K562 (cell line): ENCODE measurements at regions not wholly inside any gene's neighbourhood (a gene's known extent, or its start where the extent isn't known, plus 50 kb on each side); places are given as distances from the start of the nearest gene placed in this dataset.

Experiments used
- ATAC-seq: fragments of 200-7000 bp; cut with Tn5 transposase; 3 replicates; pipeline ENCODE4 v1.9.1; 2020; ENCODE audit warnings: moderate library complexity
- BruUV-seq: library from RNA; stranded (reverse); fragments of 400-500 nt; replicated peaks from 2 replicates; lab custom pipeline; 2021; lab: Mats Ljungman, UMichigan
- CTCF ChIA-PET: fragments of 300-600 bp; formaldehyde crosslinking; extraction: SDS; loops from one replicate; lab custom pipeline; 2021; ENCODE audit warnings: low intra/inter-chr PET ratio; lab: Yijun Ruan, JAX
- POLR2A ChIA-PET: fragments of 300-600, 350-650 bp; sonication (Branson Sonifier 250); formaldehyde crosslinking; extraction: SDS; loops from one replicate; lab custom pipeline; 2021; ENCODE audit warnings: antibody characterized with exemption, inconsistent platforms; lab: Yijun Ruan, JAX
- DNase-seq, 4 experiments: peaks; one replicate each; pipeline versions ENCODE4 v3.0.0 to v3.0.0-alpha.2; 2011 to 2018; ENCODE audit warnings: low spot score in 3 of 4, mixed read lengths in 3 of 4; ENCODE audit errors: extremely low read depth in 1 of 4
- FAIRE-seq: peaks from 2 replicates; lab custom pipeline; 2011; peaks lifted over from hg19 to GRCh38; lab: Jason Lieb, UNC
- H2AFZ ChIP-seq: 2 replicates; pipeline ENCODE4 v1.6.0; 2011; ENCODE audit warnings: low read depth, low read length, control low read depth, inconsistent platforms
- H3K27ac ChIP-seq: fragments of 200-600 bp; 3 replicates; pipeline ENCODE4 v1.8.0; 2011; ENCODE audit warnings: low read depth, mild to moderate bottlenecking, control low read depth, inconsistent platforms, low read length, moderate library complexity, mixed read lengths; ENCODE audit errors: extremely low read depth
- H3K27me3 ChIP-seq, 2 experiments: fragments of 300-600 bp in 1 of 2; 2 replicates in 1 of 2; 3 replicates in 1 of 2; pipeline versions ENCODE4 v1.6.0 to v1.8.0; 2011; ENCODE audit warnings: inconsistent platforms in 2 of 2, low read length in 2 of 2, mild to moderate bottlenecking in 1 of 2, mixed read lengths in 1 of 2, moderate library complexity in 1 of 2; ENCODE audit not compliant: control insufficient read depth in 2 of 2, insufficient read depth in 2 of 2
- H3K36me3 ChIP-seq: fragments of 300-600 bp; 3 replicates; pipeline ENCODE4 v1.8.0; 2011; ENCODE audit warnings: mild to moderate bottlenecking, low read length, inconsistent platforms; ENCODE audit not compliant: control insufficient read depth, insufficient read depth
- H3K4me1 ChIP-seq, 2 experiments: fragments of 200-600 bp in 1 of 2; replicated peaks in 1 of 2; 2 replicates in 1 of 2; 3 replicates in 1 of 2; pipeline versions ENCODE4 v1.5.1 to v1.8.0; 2011; ENCODE audit warnings: inconsistent platforms in 2 of 2, low read length in 2 of 2, mild to moderate bottlenecking in 1 of 2, mixed read lengths in 1 of 2, moderate library complexity in 1 of 2; ENCODE audit not compliant: control insufficient read depth in 2 of 2, insufficient read depth in 2 of 2
- H3K4me2 ChIP-seq: 2 replicates; pipeline ENCODE4 v1.6.1; 2011; ENCODE audit warnings: low read length, control low read depth, inconsistent platforms, mixed read lengths; ENCODE audit not compliant: insufficient read depth
- H3K4me3 ChIP-seq: fragments of 200-600 bp; sonication (generic), shearing (Covaris generic); 2 replicates; pipeline ENCODE4 v1.5.1; 2016; ENCODE audit warnings: control low read depth, inconsistent platforms
- H3K79me2 ChIP-seq: fragments of 200-600 bp; 3 replicates; pipeline ENCODE4 v1.8.0; 2011; ENCODE audit warnings: low read length, inconsistent platforms; ENCODE audit not compliant: control insufficient read depth, insufficient read depth
- H3K9ac ChIP-seq, 2 experiments: 2 replicates each; pipeline versions ENCODE4 v1.6.0 to v1.6.1; 2011; ENCODE audit warnings: low read depth in 2 of 2, low read length in 2 of 2, control low read depth in 1 of 2, inconsistent platforms in 1 of 2, mild to moderate bottlenecking in 1 of 2, mixed read lengths in 1 of 2; ENCODE audit not compliant: insufficient read depth in 1 of 2
- H3K9me1 ChIP-seq: one replicate; pipeline ENCODE4 v1.6.0; 2011; ENCODE audit warnings: inconsistent platforms, mild to moderate bottlenecking, low read length, moderate library complexity; ENCODE audit not compliant: control insufficient read depth, insufficient read depth
- H3K9me3 ChIP-seq: replicated peaks from 2 replicates; pipeline ENCODE4 v1.5.1; 2011; ENCODE audit warnings: low read depth, low read length, inconsistent platforms; ENCODE audit not compliant: control insufficient read depth, insufficient read depth
- H4K20me1 ChIP-seq: replicated peaks from 2 replicates; pipeline ENCODE4 v1.6.1; 2011; ENCODE audit warnings: low read length, inconsistent platforms, mixed read lengths; ENCODE audit not compliant: control insufficient read depth, insufficient read depth
- HBP1 ChIP-seq: fragments of 450-650 bp; formaldehyde crosslinking; IDR thresholded peaks from 2 replicates; pipeline ENCODE4 v1.4.0; 2022; ENCODE audit warnings: missing genetic modification characterization
- KAT8 ChIP-seq: fragments of 450-650 bp; IDR thresholded peaks from 2 replicates; pipeline ENCODE4 v1.6.1; 2016; ENCODE audit warnings: low read depth, mild to moderate bottlenecking
- MCM3 ChIP-seq: fragments of 450-650 bp; IDR thresholded peaks from 2 replicates; pipeline ENCODE4 v1.6.1; 2016
- PKNOX1 ChIP-seq: fragments of 450-650 bp; IDR thresholded peaks from 2 replicates; pipeline ENCODE4 v1.6.1; 2016
- SPI1 ChIP-seq: IDR thresholded peaks from 2 replicates; pipeline ENCODE4 v1.6.1; 2011; ENCODE audit warnings: low read depth, low read length, control low read depth, borderline replicate concordance
- TEAD4 ChIP-seq, 2 experiments: sonication (generic) in 1 of 2; formaldehyde crosslinking in 1 of 2; IDR thresholded peaks; 2 replicates each; pipeline versions ENCODE4 v1.6.1 to v1.8.0; 2012 to 2022; ENCODE audit warnings: borderline replicate concordance in 1 of 2, inconsistent platforms in 1 of 2, low read length in 1 of 2, mild to moderate bottlenecking in 1 of 2, missing genetic modification reagents in 1 of 2
- ZBTB17 ChIP-seq: fragments of 450-650 bp; formaldehyde crosslinking; IDR thresholded peaks from 2 replicates; pipeline ENCODE4 v1.4.0; 2020; ENCODE audit warnings: mild to moderate bottlenecking
- ZNF175 ChIP-seq: fragments of 200-800 bp; sonication (Bioruptor generic); IDR thresholded peaks from 2 replicates; pipeline ENCODE4 v1.6.1; 2016; ENCODE audit warnings: low read depth, mild to moderate bottlenecking, missing genetic modification characterization, missing compliant biosample characterization
- WGBS: fragments of 100-300 bp; shearing (Covaris generic); methylation state at CpG from one replicate; pipeline ENCODE4 v1.1.6; 2016; ENCODE audit warnings: low coverage, mixed read lengths; ENCODE audit not compliant: insufficient coverage; ENCODE audit errors: missing lambda C conversion rate; 5-methylcytosine and 5-hydroxymethylcytosine counted together
- in situ Hi-C: fragments of 300-500 bp; cut with MboI; formaldehyde crosslinking; loops from 4 replicates; pipeline ENCODE4 v1.15.0; 2018; ENCODE audit warnings: inconsistent platforms, mixed read lengths
- intact Hi-C: fragments of 100-400 bp; cut with micrococcal nuclease; formaldehyde crosslinking; loops from 2 replicates; pipeline ENCODE4 v1.14.2; 2022

GRCh38 chr4:26071688-26072087 lies 157.7 kb downstream of the SMIM20 start:
- Histone ChIP-seq H3K27ac (no peak overlapping the region), H3K4me3 (no peak overlapping the region), H2AFZ (no peak overlapping the region), H3K4me2 (no peak overlapping the region), H4K20me1 (no peaks in the 10 kb centered on the region), H3K36me3 (no peaks in the 10 kb centered on the region), H3K9me3 (no peaks in the 10 kb centered on the region), H3K27me3 (peaks cover 2 to 14% of the 10 kb centered on the region in 2 experiments; a peak in 2 of 5 replicates), H3K4me1 (no peaks in the 10 kb centered on the region), H3K9ac (no peak overlapping the region), H3K9me1 (no peaks in the 10 kb centered on the region), H3K79me2 (no peaks in the 10 kb centered on the region)
- CTCF ChIA-PET = no interaction called here
- no TSS peak for BruUV-seq
- 0% methylated on average over 3 of the region's 3 CpGs for WGBS
- FAIRE-seq (no peak), ATAC-seq (no peak), DNase-seq (no peak)
- POLR2A ChIA-PET = no interaction called here
- intact Hi-C loops (no loop called here), in situ Hi-C loops (loop anchor here (25.0 kb wide), 1 partner anchor 341 kb away; no protein-coding TSS in a partner anchor)
- TF ChIP-seq PKNOX1 (no peak), ZBTB17 (CRISPR knock-in tag) (no peak), TEAD4 (IDR thresholded peaks at IDR 0.05; ENCODE audit: low read length) (no peak), TEAD4 (CRISPR knock-in tag; IDR thresholded peaks at IDR 0.05; ENCODE audit: borderline replicate concordance) (no peak), ZNF175 (CRISPR knock-in tag) (no peak), HBP1 (CRISPR knock-in tag) (no peak), SPI1 (peak; percentile 19; the same call in 1 of the 2 replicates), KAT8 (no peak), MCM3 (no peak)
